Fibroblast of mammary gland (primary cell): ENCODE measurements at regions not wholly inside any gene's neighbourhood (a gene's known extent, or its start where the extent isn't known, plus 50 kb on each side); places are given as distances from the start of the nearest gene placed in this dataset.

Experiments used
- DNase-seq: peaks from one replicate; pipeline ENCODE4 v3.0.0-alpha.2; 2010; ENCODE audit warnings: low read depth
- H3K4me3 ChIP-seq: 2 replicates; pipeline ENCODE4 v1.5.1; 2011; ENCODE audit warnings: low read depth, mild to moderate bottlenecking, low read length, moderate library complexity; ENCODE audit not compliant: control insufficient read depth
- TF ChIP-seq, protein P1 (sequence below): conservative IDR thresholded peaks from 2 replicates; pipeline ENCODE4 v1.5.1; 2011; ENCODE audit warnings: low read depth, low read length, inconsistent platforms; ENCODE audit not compliant: control insufficient read depth, insufficient read depth

DNA sequence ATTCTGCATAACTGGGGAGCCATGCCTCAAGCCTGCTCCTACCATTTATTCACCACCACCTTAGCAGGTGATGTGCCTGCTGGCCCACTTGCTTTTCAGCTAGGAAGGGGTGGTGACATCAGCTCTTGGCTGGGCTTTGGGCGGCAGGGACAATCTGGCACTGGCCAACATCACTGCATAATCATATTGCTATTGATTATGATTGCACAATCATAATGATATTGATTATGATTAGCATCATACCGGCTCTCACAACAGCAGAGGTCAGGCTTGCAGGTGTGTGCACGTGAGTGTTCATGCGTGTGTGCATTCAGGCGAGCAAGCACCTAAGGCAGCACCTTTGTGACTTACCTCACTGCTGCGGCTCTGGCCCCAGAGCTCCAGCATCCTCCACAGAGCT lies 273.8 kb downstream of the AJAP1 start:
- TF ChIP-seq, protein P1, sequence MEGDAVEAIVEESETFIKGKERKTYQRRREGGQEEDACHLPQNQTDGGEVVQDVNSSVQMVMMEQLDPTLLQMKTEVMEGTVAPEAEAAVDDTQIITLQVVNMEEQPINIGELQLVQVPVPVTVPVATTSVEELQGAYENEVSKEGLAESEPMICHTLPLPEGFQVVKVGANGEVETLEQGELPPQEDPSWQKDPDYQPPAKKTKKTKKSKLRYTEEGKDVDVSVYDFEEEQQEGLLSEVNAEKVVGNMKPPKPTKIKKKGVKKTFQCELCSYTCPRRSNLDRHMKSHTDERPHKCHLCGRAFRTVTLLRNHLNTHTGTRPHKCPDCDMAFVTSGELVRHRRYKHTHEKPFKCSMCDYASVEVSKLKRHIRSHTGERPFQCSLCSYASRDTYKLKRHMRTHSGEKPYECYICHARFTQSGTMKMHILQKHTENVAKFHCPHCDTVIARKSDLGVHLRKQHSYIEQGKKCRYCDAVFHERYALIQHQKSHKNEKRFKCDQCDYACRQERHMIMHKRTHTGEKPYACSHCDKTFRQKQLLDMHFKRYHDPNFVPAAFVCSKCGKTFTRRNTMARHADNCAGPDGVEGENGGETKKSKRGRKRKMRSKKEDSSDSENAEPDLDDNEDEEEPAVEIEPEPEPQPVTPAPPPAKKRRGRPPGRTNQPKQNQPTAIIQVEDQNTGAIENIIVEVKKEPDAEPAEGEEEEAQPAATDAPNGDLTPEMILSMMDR, result no peak

GRCh38 chr1:4924356-4924755 lies 269.9 kb downstream of the AJAP1 start:
- no peak for DNase-seq
- TF ChIP-seq, protein P1, result no peak
- H3K4me3 ChIP-seq, result no peak overlapping the region

More for the DNA sequence above, 273.8 kb downstream of the AJAP1 start:
- H3K4me3 ChIP-seq, result no peak overlapping the region
- no peak for DNase-seq

- no peak overlapping the region for H3K4me3 ChIP-seq
- DNase-seq, result no peak
- TF ChIP-seq, protein P1, result no peak
Observed at GRCh38 chr1:4916610-4917009, 262.2 kb downstream of the AJAP1 start.

GRCh38 chr1:4915154-4915553 lies 260.7 kb downstream of the AJAP1 start:
- DNase-seq, result no peak
- H3K4me3 ChIP-seq, result no peak overlapping the region
- TF ChIP-seq, protein P1, result no peak

- H3K4me3 ChIP-seq, result no peak overlapping the region
- no peak for DNase-seq
- TF ChIP-seq, protein P1, result no peak
Observed at GRCh38 chr1:4908486-4908885, 254.1 kb downstream of the AJAP1 start.

DNA sequence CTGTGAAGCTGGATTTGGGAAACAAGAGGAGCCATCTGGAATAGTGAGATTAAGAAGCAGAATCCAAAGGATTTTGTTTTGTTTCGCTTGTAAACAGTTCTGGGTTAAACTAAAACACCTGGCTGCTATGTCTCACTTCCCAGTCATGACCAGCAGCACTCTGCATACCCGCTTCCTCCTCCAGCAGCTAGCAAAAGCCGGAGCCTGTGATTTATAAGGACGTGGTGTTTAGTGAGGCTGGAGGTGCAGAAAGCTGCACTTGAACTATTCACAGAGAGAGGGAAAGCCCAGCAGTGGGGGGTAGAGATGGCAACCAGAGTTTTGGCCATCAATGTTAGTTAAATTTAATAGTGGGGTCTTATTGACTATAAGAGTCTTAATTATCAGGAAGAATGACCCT lies 240.2 kb downstream of the AJAP1 start:
- no peak for DNase-seq
- H3K4me3 ChIP-seq, result no peak overlapping the region
- TF ChIP-seq, protein P1, result no peak

DNA sequence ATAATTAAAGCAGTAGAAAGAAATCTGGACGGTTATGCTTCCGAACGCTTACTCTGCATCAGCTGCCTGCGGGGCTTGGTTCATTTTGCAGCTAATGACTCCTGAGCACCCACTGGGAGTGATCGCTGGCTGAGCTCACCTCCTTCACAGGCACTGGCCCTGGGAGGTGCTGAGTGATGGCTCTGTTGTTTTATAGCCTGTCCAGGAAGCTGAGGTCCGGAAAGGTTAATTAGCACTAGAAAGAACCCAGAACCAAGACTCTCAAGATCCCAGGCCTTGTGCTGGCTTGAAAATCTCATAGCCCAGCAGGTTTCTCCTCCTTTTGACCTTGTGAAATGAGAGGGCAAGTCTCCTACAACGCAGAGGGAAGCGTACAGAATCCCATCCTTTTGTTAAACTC lies 226.2 kb downstream of the AJAP1 start:
- DNase-seq, result no peak
- TF ChIP-seq, protein P1, result no peak
- H3K4me3 ChIP-seq, result no peak overlapping the region
